SIG-M5 treated with dmso at 0.1 percent for 504 hours (cell line): ENCODE measurements at regions not wholly inside any gene's neighbourhood (a gene's known extent, or its start where the extent isn't known, plus 50 kb on each side); places are given as distances from the start of the nearest gene placed in this dataset.
"Not testable (repeated sequence)": the region's sequence is repeated elsewhere in the genome, so short reads cannot be mapped to it uniquely, and the experiment has no call there.

Source experiments
- DNase-seq: peaks from one replicate; lab custom pipeline; 2025; ENCODE audit not compliant: unreplicated experiment; lab: John Stamatoyannopoulos, UW

DNA sequence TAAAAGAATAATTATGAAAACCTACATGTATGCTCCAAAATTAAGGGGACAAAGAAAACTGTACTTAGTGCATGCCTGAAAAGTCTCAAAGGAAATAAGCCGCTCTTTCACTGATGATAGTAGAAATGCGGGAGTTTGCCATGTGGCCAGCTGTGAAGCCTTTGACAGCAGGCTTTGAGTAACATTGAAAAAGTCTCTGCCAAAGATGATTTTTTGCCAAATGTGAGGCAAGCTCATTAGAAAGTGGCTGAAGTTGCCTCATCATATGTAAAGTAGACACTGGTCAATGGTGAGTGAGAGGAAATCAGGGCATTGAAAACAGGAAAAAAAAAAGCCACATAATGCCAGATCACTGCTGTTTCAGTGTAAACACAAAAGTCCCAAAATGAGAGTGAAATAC is 2360.1 kb downstream of the PCDH7 start:
- no peak for DNase-seq

- DNase-seq, result no peak
Observed at GRCh38 chr4:33085709-33086108, 2365.5 kb downstream of the PCDH7 start.

DNA sequence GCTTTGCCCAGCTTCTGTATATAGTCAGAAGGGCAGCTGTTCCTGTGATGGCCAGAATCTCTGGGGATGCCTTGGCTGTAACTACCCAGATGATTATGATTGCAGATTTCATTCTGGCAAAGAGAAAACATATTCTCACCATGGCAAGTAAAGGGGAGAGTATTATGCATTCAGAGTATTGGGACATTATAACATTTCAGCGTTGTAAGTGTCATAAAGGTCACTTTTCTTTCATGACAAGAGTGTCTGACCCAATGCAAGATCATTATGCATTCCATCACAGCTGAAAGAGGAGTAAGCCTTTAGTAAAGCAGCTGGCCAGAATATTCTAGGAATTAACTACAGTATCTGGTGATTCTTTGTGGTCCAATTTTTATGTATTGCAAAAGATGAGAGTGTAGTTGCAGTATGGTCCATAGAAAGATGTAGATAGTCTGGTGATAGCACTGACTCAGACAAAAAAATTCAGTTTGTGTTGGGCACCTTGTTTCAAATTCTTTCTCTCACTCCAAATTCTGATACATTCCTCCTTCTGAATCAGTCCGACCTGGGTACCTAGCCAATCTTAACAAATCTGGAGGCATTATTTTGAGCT is 2366.3 kb downstream of the PCDH7 start:
- DNase-seq, result no peak

- no peak for DNase-seq
Observed at GRCh38 chr4:33088713-33089112, 2368.5 kb downstream of the PCDH7 start.

DNA sequence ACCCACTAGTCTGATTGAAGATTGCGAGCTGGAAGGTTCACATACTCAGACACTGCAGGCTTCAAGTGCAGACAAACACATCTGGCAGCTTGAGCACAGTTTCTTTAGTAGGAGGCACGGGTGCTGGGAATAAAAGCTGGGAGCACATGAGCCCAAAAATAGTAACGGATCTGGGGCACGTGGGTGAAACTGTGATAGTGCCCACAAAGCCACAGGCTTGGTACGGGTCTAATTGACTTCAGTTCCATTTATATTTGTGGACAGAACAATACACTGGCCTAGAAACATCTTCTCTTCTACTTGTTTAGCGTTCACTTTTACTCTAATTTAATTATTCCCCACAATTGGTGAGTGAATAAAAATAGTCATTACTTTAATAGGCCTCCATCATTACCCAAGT is 2370.7 kb downstream of the PCDH7 start:
- no peak for DNase-seq

GRCh38 chr4:33091961-33092360 is 2371.8 kb downstream of the PCDH7 start:
- no peak for DNase-seq

GRCh38 chr4:33104273-33104672 is 2384.1 kb downstream of the PCDH7 start:
- DNase-seq, result no peak

- no peak for DNase-seq
Observed at GRCh38 chr4:33107814-33108213, 2387.6 kb downstream of the PCDH7 start.

DNA sequence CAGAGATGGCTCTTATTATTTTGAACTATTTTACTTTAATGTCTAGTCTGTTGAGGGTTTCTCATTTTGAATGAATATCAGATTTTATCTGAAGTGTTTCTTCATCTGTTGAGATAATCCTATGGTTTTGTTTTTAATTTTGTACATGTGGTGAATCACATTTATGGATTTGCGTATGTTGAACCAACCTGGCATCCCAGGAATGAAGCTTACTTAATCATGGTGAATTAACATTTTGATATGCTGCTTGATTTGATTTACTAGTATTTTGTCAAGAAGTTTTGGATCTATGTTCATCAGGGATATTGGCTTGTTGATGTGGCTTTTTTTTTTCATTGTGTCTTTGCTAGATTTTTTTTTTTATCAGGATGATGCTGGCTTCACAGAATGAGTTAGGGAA is 2390.9 kb downstream of the PCDH7 start:
- no peak for DNase-seq

DNA sequence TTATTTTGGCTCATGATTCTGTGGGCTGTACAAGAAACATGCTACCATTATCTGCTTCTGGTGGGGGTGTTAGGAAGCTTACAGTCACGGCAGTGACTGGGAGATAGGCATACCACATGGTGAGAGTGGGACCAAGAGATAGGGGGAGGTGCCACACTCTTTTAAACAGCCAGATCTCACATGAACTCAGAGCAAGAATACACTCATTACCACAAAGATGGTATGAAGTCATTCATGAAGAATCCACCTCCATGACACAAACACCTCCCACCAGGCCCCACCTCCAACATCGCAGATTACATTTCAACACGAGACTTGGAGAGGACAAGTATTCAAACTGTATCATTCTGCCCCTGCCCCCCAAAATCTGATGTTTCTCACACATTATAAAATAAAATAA is 2396.7 kb downstream of the PCDH7 start:
- no peak for DNase-seq

DNA sequence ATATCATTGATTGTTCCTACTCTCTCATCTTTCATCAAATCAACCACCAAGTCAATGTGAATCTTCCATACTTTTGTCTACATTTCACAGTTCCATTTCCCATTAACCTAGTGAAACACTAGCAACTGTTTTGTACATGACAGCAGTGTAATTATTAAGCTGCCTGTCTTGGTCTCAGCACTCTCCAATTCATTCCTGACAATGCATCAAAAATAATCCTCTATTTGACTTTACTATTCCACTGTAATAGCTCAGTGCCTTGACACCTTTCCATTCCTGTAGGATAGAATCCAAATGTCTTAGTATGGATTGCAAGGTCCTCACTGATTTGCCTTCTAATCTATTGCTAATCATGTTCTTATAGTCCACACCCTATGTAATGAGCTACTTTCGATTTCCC is 2405.8 kb downstream of the PCDH7 start:
- DNase-seq, result no peak

GRCh38 chr4:33130662-33131061 is 2410.5 kb downstream of the PCDH7 start:
- DNase-seq, result not testable (repeated sequence)

DNA sequence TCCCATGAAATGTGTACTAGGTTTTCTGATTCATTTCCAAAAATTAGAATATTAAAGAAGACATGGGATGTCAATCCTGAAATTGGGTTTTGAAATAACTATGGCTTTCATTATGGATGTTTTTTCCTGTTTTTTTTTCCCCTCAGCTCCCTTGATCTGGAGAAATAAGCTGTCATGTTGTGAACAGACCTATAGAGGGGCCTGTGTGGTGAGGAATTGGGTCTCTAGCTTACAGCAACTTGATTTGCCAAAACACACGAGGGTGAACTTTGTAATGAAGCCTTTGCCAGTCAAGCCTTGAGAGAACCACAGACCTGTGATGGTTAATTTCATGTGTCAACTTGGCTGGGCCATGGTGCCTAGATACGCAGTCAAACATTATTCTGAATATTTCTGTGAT is 2413.6 kb downstream of the PCDH7 start:
- DNase-seq, result no peak

DNA sequence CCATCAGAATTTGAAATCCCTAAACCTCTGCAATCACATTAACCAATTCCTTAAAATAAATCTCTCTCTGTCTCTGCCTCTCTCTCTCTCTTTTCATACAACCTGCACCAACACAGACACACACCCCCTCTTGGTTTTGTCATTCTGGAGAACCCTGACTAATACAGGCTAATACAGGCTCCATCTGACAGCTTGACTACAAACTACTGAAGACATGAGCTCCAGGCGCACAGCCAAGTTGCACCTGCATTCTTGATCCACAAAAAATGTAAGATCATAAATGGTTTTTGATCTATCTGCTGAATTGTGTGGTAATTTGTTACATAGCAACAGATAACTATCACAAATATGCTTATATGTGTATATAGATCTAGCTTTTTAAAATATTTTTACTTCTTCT is 2414.2 kb downstream of the PCDH7 start:
- DNase-seq, result no peak

GRCh38 chr4:33149658-33150524 is 2429.7 kb downstream of the PCDH7 start:
- no peak for DNase-seq

GRCh38 chr4:33150525-33150910 is 2430.3 kb downstream of the PCDH7 start:
- DNase-seq, result no peak

DNA sequence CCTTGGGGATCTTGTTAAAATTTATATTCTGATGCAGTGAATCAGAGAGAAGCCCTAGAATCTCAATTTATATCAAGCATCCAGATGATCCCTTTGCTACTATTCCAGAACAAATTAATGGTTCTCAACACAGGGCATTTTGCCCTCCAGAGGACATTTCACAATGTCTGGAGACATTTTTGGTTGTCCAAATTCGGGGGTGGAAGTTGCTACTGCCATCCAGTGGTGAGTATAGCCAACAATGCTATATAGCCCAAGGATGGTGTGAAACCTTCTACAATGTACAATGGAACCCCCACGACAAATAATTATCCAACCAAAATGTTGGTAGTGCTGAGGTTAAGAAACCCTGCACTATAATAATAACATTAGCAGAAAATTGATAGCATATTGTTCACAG is 2440.0 kb downstream of the PCDH7 start:
- peak; percentile 31 for DNase-seq

GRCh38 chr4:33161202-33161601 is 2441.0 kb downstream of the PCDH7 start:
- no peak for DNase-seq

GRCh38 chr4:33162122-33162521 is 2442.0 kb downstream of the PCDH7 start:
- DNase-seq, result no peak

GRCh38 chr4:33171873-33172525 is 2451.8 kb downstream of the PCDH7 start:
- no peak for DNase-seq

DNA sequence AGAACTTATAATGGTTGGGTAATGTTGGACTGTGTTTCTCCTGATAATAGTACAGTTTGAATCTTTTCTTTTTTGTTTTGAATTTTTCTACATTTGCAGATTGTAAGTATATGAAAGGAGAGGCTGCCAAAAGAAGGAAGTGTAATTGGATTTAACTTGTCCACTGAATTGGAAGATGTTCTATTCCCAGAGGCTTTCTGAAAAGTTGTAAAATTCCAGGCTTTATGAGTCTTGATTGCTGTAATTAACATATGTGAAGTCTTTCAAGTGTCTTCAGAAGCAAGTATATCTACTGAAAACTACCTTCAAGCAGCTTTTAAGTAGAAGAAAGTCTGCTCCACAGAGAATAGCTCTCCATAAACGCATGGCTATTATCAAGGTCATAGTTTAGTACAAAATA is 2456.4 kb downstream of the PCDH7 start:
- DNase-seq, result no peak

GRCh38 chr4:33184657-33185290 is 2464.6 kb downstream of the PCDH7 start:
- peak; percentile 20 for DNase-seq
